GDM1 (cell line): ENCODE measurements at regions not wholly inside any gene's neighbourhood (a gene's known extent, or its start where the extent isn't known, plus 50 kb on each side); places are given as distances from the start of the nearest gene placed in this dataset.

Source experiments
- DNase-seq: peaks from one replicate; lab custom pipeline; 2025; lab: John Stamatoyannopoulos, UW

DNA sequence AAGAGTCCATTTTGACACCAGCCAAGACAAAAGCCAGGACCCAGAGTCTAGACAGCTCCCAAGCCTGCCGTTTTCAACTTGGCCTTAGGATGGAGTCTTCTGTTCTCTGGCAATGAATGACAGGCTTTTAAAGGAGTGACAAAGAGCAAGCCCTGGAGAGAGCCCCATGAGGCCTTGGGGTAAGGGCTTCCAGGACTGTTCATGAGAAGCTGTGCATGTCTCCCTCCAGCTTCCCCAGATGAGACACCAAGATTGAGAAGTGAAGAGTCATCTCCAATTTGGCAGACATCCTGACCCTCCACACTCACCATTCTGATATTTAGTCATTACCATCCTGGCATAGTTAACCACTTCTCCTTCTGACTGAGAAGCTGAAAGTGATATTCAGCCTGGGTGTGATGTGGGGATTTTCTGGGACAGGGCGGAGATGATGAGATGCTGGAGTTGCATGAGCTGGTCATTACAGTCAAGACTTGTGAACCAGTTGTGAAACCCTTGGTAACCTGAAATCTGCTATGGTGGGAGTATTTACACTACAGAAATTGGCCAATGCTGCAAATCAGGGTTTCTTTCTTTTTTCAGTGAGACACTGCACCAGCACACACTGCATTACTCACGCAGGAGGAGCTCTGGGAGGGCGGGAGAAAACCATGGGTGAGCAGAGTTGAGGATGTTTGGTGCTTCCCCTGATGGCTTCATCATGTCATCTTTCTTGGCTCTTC lies 77.8 kb downstream of the VCPKMT start:
- DNase-seq = peak; percentile 60

DNA sequence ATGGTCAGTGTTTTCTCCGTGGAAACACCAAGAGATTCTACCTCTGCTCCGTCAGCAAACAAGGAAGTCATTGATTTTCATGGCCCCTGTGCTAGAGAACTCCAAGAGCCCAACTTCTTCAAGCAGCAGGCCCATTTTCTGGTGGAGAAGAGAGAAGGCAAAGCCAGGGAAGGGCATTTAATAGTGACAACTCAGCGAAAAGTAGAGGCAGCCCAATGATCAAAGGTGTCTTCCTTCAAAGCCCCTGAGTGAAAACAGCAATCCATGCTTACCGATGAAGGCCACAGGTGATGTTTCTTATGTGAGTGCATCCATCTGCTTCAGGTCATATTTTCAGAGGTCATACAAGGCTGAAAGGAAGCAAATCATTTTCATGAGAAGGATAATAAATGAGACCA lies 77.3 kb downstream of the VCPKMT start:
- no peak for DNase-seq

DNA sequence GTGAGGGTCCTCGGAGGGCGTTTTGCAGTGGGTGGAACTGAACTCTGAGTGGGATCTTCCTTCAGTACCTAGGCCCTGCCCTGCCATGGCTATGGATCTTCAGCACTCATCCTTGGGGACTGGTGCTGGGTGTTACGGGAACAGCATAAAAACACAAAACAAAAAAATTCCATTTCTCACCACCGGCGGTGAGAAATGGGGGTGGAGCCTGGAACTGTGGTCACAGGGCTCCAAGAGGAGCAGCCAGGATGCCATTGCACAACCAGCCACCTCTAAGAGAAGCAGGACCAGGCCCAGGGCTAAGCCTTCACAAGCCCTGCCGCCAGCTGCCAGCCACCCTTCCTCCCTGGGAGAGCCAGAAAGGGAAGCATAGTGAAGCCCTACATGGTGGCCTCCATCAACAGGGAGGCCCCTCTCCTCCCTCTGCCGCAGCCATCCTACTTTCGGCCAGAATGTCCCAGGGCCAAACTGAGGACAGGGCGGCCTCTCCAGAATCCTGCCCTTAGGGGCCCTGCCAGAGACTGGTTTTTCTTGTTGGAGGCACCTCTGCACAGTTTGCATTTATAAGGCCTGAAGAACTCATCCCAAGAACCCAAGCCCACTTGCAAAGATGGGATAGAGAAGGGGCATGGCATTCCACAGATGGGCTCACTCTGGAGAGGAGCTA lies 76.5 kb downstream of the VCPKMT start:
- DNase-seq = no peak

DNA sequence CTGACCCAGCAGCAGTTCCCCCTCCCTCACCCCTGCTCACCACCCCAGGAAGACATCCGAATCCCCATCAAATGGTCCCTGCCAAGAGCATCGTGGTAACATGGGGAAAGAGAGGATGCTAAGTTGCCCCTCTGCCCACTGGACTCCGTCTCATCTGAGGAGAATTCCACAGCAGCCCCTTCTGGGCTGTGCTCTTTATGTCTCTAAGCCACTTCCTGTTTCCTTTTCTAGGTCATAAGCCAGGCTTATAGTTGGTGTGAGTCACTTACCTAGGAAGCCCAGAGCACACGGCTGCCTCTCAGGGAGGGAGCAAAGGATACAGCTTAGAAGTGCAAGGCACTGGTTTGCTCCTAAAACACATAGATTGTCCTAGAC lies 76.0 kb downstream of the VCPKMT start:
- peak; percentile 71 for DNase-seq

DNA sequence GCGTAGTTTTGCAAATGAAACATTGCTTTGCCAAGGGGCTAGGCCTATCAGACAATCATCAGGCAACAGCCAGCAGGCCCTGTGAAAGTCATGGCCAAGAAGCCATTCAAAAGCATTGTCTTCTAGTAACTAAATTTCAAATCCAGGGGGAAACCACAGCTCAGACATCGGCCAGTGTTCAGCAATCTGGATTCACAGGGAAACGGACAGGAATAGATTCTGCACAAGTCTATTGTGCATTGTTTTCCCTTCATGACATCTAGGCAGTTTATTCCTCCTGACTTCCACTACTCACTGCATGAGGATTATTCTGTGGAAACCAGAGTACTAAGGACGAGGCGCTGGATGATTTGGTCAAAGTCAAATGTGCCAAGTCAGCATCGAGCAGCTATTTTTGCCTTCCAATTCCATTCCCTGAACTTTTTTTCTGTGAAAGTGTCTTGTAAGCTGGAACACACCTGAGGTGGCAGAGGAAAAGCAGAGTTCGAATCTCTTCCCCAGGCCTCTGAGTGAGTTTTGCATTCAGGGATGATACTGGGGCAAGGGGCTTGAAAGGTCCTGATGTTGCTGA lies 75.4 kb downstream of the VCPKMT start:
- DNase-seq = no peak

DNA sequence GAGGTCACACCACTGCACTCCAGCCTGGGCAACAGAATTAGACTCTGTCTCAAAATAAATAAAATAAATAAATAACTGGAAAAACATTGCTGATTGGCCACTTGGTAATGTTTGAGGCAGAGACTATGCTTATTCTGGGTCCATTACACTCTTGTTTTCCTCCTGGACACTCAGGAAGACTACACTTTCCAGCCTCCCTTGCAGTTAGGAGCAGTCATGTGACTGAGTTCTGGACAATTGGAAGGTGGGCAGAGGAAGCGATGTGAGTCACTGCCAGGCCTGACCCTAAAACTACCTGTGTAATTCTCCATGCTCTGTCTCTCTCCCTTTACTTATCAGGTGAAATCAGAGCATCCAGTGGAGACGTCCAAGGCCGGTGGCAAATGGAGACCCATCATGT lies 74.4 kb downstream of the VCPKMT start:
- no peak for DNase-seq

DNA sequence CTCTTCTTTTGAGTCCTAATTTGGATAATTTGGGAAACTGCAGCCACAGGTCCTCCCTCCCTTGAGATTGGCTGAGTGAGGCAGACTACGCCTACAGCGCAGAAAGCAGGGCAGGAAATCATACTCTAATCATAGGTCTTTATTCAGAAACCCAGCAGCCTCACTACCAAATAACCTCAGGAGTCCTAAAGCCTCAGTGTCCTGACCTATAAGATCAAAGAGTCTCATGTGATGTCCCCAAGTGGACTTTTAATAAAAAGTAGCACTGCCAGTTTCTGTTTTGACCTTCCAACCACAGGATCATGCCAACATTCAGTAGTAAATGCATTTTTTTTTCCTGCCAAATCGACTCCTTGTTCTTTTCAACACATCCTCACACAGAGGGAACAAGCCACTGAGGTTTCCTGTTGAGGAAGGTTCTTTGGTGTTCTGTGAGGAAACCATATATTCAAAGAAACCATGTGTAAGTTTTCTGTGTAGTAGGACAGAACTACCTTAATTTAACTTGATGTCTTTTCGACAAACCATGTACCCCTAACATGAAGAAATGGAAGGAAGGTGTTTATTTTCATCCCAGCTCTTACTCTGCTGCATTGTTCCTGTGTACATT lies 72.2 kb downstream of the VCPKMT start:
- DNase-seq = peak; percentile 69

DNA sequence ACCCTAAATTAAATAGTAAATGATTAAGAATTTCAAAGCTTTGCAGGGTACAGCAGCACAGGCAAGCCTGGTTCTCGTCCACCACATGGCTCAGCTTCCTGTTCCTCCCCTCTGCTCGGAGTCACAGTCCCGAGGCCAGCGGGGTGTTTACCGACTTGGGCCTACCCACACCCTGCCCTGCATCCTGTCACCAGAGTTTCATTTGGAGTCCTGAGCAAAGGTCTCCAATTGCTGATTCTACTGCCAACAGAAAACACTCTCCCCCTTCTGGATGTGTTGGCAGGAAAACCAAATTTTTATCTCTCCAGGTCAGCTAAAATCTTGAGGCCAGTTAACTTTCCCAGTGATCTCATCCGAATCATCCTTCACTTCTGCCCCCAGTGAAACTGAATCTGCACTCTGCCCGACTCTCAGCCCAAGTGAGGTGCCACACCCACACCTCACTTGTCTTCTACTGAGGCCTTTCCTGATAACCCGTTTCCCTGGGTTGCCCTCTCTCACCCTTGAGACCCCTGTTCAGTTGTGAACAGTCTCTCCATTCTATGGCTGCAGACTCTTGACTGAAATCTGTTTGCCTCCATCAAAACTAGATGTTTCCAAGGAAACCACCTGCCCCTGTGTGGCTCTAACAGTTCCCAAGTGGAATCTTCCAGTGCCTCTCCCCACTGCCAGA lies 71.2 kb downstream of the VCPKMT start:
- DNase-seq = peak; percentile 84

DNA sequence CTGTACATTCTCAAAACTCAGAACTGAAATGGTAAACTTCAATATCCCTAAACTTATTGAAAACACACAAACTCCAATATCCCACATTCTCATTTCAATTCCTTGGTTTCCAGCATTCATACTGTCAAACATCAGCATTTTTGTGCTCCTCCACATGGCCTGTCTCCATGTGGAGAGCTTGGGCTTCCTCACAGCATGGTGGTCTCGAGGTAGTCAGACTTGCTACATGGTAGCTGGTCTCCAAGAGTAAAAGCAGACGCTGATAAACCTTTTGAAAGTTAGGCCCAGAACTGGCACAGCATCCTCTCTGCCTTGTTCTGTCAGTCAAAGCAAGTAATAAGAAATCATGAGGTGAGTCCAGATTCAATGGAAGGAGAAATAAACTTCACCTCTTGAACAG lies 70.5 kb downstream of the VCPKMT start:
- no peak for DNase-seq

DNA sequence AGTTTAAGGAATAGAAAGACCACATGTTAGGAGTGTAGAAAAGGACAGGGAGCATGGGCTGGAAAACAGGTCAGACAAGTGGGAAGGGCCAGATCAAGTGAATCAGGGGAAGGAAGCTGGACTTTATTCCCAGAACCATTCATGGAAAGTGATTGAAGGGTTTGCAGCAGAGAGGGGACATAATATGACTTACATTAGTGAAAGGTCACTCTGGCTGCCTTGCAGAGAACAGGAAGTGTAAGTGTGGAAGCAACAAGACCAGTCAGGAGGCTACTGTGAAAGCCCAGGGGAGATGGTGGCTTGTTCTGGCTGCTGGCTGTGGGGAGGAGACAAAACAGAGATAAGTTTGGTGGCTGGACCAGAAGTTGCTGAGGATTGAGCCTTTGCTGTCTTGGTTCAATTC lies 69.1 kb downstream of the VCPKMT start:
- no peak for DNase-seq

DNA sequence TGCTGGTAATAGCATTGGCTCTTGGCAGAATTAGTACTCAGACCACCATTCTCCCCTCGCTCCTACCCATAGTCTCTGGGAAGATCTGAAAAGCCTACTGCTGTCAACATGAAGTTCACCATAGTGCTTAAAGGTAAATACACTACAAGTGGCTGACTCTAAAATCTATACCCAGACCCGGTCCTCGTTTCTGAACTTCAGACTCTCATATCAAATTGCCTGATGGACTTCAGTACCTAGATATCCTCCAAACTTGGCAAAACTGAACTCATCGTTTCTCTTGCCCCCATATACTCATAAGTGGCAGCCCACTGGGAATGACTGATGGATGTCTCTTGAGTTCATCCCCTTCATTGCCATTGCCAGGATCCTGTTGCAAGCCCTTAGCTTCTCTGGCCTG lies 67.3 kb downstream of the VCPKMT start:
- DNase-seq = no peak

DNA sequence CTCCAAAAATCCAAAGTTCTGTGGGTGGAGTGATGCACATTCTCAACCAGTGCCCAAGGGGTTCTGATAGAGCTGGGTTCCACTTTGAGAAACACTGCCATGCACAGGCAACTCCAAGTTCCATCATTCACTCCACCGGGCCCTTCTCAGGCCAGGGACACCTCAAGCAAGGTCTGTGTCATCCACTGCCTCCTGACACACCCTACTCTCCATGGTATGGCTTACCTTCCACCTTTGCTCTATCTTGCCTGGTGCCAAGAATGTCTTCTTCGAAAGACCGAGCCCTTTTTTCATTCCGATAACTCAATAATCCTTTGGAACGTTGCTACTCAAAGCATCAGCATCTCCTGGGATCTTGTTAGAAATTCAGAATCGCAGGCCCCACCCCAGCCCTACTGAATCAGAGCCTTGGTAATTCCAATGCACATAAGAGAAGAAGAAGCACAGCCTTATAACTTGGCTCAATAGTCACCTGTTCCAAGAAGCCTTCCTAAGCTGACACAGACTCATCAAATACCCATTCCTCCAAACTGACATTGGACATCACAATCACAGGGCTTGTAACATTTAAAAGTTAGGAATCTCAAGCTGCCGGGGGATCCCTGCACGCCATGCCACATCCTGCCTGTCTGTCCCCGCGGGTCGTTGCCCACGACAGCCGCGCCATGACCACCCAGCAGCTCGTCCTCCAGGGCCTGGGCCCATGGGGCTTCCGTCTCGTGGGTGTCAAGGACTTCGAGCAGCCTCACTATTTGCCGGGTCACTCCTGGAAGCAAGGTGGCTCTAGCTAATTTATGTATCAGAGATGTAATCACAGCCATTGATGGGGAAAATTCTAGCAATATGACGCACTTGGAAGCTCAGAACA lies 66.4 kb downstream of the VCPKMT start:
- no peak for DNase-seq

DNA sequence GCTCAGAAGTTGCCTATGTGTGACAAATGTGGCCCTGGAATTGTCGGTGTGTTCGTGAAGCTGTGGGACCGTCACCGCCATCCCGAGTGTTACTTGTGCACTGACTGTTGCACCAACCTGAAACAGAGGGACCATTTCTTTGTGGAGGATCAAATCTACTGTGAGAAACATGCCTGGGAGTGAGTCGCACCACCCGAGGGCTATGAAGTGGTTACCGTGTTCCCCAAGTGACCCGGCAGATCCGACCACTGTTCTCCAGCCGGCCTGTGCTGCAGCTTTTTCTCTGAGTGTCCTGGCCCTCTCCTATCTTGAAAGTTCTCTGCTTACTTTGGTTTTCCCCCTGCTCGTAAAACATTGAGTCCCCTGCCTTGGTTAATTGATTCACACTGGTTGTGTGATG lies 65.3 kb downstream of the VCPKMT start:
- no peak for DNase-seq

DNA sequence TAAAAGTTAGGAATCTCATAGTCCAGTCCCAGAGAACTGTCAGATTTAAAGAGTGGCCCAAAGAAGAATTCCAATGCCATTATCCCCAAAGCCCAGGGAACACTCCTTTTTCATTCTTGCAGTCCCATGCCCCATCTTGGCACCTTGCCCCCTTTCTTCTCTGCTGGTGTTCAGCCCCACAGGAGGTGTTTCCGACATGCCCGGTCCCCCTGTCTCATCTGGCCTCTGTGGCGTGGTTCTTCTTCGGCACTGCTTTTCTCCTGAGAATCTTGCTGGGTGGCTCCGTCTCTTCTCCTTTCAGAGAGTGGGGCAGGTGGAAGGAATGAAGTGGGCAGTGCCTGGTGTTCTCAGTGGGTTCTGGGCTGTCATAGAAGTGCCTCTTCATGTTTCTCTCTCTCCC lies 64.7 kb downstream of the VCPKMT start:
- no peak for DNase-seq

DNA sequence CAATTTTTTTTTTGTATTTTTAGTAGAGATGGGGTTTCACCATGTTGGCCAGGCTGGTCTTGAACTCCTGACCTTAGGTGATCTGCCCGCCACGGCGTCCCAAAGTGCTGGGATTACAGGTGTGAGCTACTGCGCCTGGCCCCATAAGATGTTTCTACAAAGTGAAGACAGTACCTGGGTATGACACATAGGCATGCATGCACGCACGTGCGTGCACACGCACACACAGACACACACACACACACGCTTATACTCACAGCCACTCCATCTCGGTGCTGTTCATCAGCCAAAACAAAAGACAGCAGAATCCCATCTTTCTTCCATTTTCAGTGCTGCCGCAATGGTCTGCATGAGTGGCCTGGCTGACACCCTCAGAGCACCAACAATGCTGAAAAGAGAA lies 63.9 kb downstream of the VCPKMT start:
- no peak for DNase-seq

DNA sequence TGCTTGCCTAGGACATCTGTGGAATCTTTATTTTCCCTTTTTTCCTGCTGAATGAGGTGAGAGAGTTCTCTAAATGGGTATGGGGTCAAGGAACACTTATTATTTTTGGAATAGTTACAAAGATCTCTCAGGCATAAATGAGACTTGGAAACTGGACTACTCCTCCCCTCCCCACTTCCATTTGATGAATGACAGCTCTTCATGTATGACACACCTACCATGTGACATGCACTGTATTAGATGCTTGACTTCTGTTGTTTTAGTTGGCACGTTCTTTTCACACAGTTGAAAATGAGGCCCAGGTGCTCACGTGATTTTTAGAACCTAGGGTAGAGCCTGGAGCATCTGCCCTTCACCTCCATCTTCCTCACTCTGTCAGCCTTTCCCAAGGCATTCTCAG lies 62.4 kb downstream of the VCPKMT start:
- DNase-seq = no peak

DNA sequence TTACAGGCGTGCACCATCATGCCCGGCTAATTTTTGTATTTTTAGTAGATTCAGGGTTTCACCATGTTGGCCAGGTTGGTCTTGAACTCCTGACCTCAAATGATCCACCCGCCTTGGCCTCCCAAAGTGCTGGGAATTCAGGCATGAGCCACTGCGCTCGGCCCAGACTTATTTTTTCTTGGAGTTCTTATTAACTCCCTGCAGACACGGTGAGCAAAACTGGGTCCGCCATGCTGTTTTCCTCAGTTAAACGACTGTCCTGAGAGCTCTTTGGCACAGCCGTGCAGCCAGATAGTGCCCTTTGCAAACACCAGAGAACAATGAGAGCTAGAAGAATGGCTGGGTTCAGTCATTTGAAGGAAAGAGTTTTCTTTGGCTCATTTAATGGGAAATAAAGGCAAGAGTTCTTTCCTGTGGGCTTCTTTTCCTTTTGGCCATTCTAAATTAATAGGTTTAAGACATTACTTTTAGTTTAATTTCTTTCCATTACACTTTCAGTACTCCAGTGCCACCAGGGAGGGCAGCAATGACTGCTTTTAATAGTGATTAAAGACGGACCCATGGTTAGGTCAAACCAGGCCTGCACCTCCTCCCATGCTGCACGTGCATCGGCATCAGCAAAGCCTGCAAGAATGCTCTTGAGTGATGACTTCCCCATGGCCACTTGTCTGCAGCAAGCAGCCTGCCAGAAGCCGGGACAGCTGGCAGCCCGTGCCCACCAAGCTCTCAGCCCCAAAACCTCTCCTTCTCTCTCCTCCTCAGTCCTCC lies 60.7 kb downstream of the VCPKMT start:
- DNase-seq = no peak

DNA sequence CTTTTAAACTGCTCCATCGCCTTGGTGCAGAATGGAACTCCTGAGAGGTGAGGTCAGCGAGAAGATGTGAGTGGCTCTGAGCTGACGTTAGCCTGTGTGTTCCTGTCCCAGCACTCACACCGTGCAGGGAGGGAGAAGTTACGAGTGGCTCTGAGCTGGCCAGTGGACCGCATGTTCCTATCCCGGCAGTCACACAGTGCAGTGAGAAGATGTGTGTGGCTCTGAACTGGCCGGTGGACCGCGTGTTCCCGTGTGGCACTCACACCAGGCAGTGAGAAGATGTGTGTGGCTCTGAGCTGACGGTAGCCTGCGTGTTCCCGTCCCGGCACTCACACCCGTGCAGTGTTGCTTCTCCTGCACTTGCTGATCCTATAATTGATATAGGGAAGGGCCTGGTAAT lies 59.9 kb downstream of the VCPKMT start:
- DNase-seq = no peak

DNA sequence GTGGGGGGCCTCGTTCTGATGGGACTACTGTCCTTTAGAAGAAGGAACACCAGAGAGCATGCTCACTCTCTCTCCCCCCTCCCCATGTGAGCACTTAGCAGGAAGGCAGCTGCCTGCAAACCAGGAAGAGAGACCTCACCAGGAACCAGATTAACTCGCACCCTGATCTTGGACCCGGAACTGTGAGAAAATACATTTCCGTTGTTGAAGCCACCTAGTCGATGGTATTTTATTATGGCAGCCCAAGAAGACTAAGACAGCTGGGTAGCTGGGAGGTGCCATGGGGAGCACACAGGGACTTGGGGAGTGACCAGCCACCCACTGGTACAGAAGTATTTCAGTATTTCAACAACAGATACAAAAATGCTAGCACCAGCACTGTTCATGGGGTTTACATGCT lies 59.0 kb downstream of the VCPKMT start:
- no peak for DNase-seq

DNA sequence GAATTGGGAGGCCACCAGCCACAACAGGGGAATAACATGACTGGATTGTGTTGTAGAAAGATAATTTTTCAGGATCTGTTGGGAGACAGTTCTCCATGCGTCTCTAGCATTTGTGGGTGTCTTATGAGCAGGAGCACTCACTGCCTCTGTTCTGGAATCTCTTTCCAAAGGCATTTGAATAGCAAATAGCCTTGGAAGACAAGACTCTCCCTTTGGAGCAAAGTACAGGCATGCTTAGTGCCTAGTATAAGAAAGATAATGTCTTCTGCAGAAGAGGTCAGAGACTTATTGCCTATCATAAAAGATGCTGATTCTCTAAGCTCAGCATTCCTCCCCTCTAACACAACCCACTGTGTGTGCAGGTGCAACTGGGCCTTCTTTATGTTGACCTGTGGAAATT lies 58.3 kb downstream of the VCPKMT start:
- no peak for DNase-seq
